Urothelium cell line (cell line): ENCODE measurements at regions not wholly inside any gene's neighbourhood (a gene's known extent, or its start where the extent isn't known, plus 50 kb on each side); places are given as distances from the start of the nearest gene placed in this dataset.
"Not testable (repeated sequence)": the region's sequence is repeated elsewhere in the genome, so short reads cannot be mapped to it uniquely, and the experiment has no call there.

ENCODE experiments used
- DNase-seq: peaks from one replicate; pipeline ENCODE4 v3.0.0; 2011; ENCODE audit warnings: low spot score, mixed read lengths
- FAIRE-seq: peaks from 2 replicates; lab custom pipeline; 2011; peaks lifted over from hg19 to GRCh38; lab: Jason Lieb, UNC

- FAIRE-seq, DNase-seq: not testable (repeated sequence)
Observed at GRCh38 chr10:90107581-90107980, 406.2 kb downstream of the KIF20B start.

GRCh38 chr10:90111671-90112070 is 410.3 kb downstream of the KIF20B start:
- FAIRE-seq = no peak

GRCh38 chr10:90112681-90113080 is 411.3 kb downstream of the KIF20B start:
- FAIRE-seq (no peak), DNase-seq (no peak)

More at GRCh38 chr10:90111671-90112070, 410.3 kb downstream of the KIF20B start:
- DNase-seq = peak; percentile 22

- DNase-seq, FAIRE-seq: not testable (repeated sequence)
Observed at GRCh38 chr10:90118567-90118966, 417.2 kb downstream of the KIF20B start.

- DNase-seq, FAIRE-seq: not testable (repeated sequence)
Observed at GRCh38 chr10:90119631-90120280, 418.4 kb downstream of the KIF20B start.

GRCh38 chr10:90125456-90126255 is 424.3 kb downstream of the KIF20B start:
- FAIRE-seq (no peak), DNase-seq (no peak)

- no peak for FAIRE-seq
- DNase-seq = no peak
Observed at GRCh38 chr10:90126256-90126595, 424.8 kb downstream of the KIF20B start.

- FAIRE-seq (no peak), DNase-seq (no peak)
Observed at GRCh38 chr10:90130321-90131086, 429.1 kb downstream of the KIF20B start.

- DNase-seq (no peak), FAIRE-seq (no peak)
Observed at GRCh38 chr10:90133606-90134005, 432.2 kb downstream of the KIF20B start.

- no peak for FAIRE-seq
- no peak for DNase-seq
Observed at GRCh38 chr10:90136731-90137316, 435.4 kb downstream of the KIF20B start.

GRCh38 chr10:90138844-90139243 is 437.5 kb downstream of the KIF20B start:
- FAIRE-seq = no peak

GRCh38 chr10:90141791-90142190 is 440.4 kb downstream of the KIF20B start:
- no peak for FAIRE-seq

More at GRCh38 chr10:90138844-90139243, 437.5 kb downstream of the KIF20B start:
- DNase-seq = no peak

GRCh38 chr10:90143937-90144336 is 442.5 kb downstream of the KIF20B start:
- FAIRE-seq (no peak), DNase-seq (no peak)

More at GRCh38 chr10:90141791-90142190, 440.4 kb downstream of the KIF20B start:
- DNase-seq = no peak

- FAIRE-seq (no peak), DNase-seq (peak; percentile 27)
Observed at GRCh38 chr10:90148116-90148855, 446.9 kb downstream of the KIF20B start.

- no peak for DNase-seq
Observed at GRCh38 chr10:90149563-90149962, 448.2 kb downstream of the KIF20B start.

GRCh38 chr10:90162271-90162853 is 461.0 kb downstream of the KIF20B start:
- no peak for DNase-seq
- no peak for FAIRE-seq

More at GRCh38 chr10:90149563-90149962, 448.2 kb downstream of the KIF20B start:
- no peak for FAIRE-seq

GRCh38 chr10:90167174-90168064 is 466.0 kb downstream of the KIF20B start:
- FAIRE-seq (no peak), DNase-seq (no peak)

- no peak for DNase-seq
- no peak for FAIRE-seq
Observed at GRCh38 chr10:90168244-90168643, 466.9 kb downstream of the KIF20B start.
